GM23248 (cell line): ENCODE measurements at regions not wholly inside any gene's neighbourhood (a gene's known extent, or its start where the extent isn't known, plus 50 kb on each side); places are given as distances from the start of the nearest gene placed in this dataset.
"Not testable (repeated sequence)": the region's sequence is repeated elsewhere in the genome, so short reads cannot be mapped to it uniquely, and the experiment has no call there.

Experiments
- DNase-seq: peaks from one replicate; pipeline ENCODE4 v3.0.0-alpha.2; 2015
- H2AFZ ChIP-seq: fragments of 200-600 bp; sonication (generic); 2 replicates; pipeline ENCODE4 v1.6.1; 2016; ENCODE audit warnings: antibody characterized with exemption
- H3F3A ChIP-seq: fragments of 200-600 bp; sonication (generic); 2 replicates; pipeline ENCODE4 v1.6.1; 2016; ENCODE audit warnings: mild to moderate bottlenecking, antibody characterized with exemption, mixed run types; ENCODE audit not compliant: insufficient read depth
- H3K27ac ChIP-seq: fragments of 200-600 bp; sonication (generic); 2 replicates; pipeline ENCODE4 v1.5.1; 2016; ENCODE audit warnings: mild to moderate bottlenecking
- H3K27me3 ChIP-seq: fragments of 200-600 bp; sonication (generic); replicated peaks from 2 replicates; pipeline ENCODE4 v1.6.1; 2016; ENCODE audit warnings: mild to moderate bottlenecking; ENCODE audit not compliant: insufficient read depth
- H3K36me3 ChIP-seq: fragments of 200-600 bp; sonication (generic); 2 replicates; pipeline ENCODE4 v1.6.1; 2016; ENCODE audit warnings: low read depth, mild to moderate bottlenecking
- H3K4me1 ChIP-seq: fragments of 200-600 bp; sonication (generic); 2 replicates; pipeline ENCODE4 v1.6.1; 2016; ENCODE audit warnings: mild to moderate bottlenecking; ENCODE audit not compliant: insufficient read depth
- H3K4me2 ChIP-seq: fragments of 200-600 bp; sonication (generic); one replicate; pipeline ENCODE4 v1.6.1; 2016; ENCODE audit warnings: mild to moderate bottlenecking; ENCODE audit not compliant: unreplicated experiment
- H3K4me3 ChIP-seq: fragments of 200-600 bp; sonication (generic); 2 replicates; pipeline ENCODE4 v1.5.1; 2016; ENCODE audit warnings: mild to moderate bottlenecking
- H3K79me2 ChIP-seq: fragments of 200-600 bp; sonication (generic); 2 replicates; pipeline ENCODE4 v1.6.1; 2016; ENCODE audit warnings: mild to moderate bottlenecking; ENCODE audit not compliant: insufficient read depth
- H3K9ac ChIP-seq: fragments of 200-600 bp; sonication (generic); 2 replicates; pipeline ENCODE4 v1.6.1; 2016; ENCODE audit warnings: mild to moderate bottlenecking
- H3K9me2 ChIP-seq: fragments of 200-600 bp; sonication (generic); 2 replicates; pipeline ENCODE4 v1.6.1; 2016; ENCODE audit warnings: mixed run types, mild to moderate bottlenecking, moderate library complexity; ENCODE audit not compliant: insufficient read depth
- H3K9me3 ChIP-seq: fragments of 200-600 bp; sonication (generic); one replicate; pipeline ENCODE4 v1.6.1; 2017; ENCODE audit warnings: low read depth
- H4K20me1 ChIP-seq: fragments of 200-600 bp; sonication (generic); 2 replicates; pipeline ENCODE4 v1.6.0; 2016; ENCODE audit not compliant: insufficient read depth
- EZH2 ChIP-seq: fragments of 200-600 bp; sonication (generic); IDR thresholded peaks from 2 replicates; pipeline ENCODE4 v1.6.1; 2018; ENCODE audit warnings: antibody characterized with exemption, mild to moderate bottlenecking; ENCODE audit not compliant: insufficient read depth, poor library complexity, severe bottlenecking
- EZH2phosphoT487 ChIP-seq: fragments of 200-600 bp; sonication (generic); IDR thresholded peaks from 2 replicates; pipeline ENCODE4 v1.6.1; 2018; ENCODE audit warnings: antibody characterized with exemption, moderate library complexity, mild to moderate bottlenecking, low read depth; ENCODE audit not compliant: insufficient read depth
- WGBS, 2 experiments: methylation state at CpG; one replicate each; pipeline ENCODE4 v1.1.6; 2015 to 2017; ENCODE audit warnings: low lambda C conversion rate in 2 of 2, low coverage in 1 of 2; ENCODE audit errors: missing lambda C conversion rate in 2 of 2; 5-methylcytosine and 5-hydroxymethylcytosine counted together
- in situ Hi-C: fragments of 300-500 bp; cut with MboI; formaldehyde crosslinking; loops from 2 replicates; pipeline ENCODE4 v1.15.0; 2020

- in situ Hi-C loops: no loop called here
- H3K9ac ChIP-seq: no peak overlapping the region
- no peak for DNase-seq
- no peaks in the 10 kb centered on the region for H3K27me3 ChIP-seq
- H3K79me2 ChIP-seq: no peaks in the 10 kb centered on the region
- no peak overlapping the region for H3K27ac ChIP-seq
- no peak overlapping the region for H3K4me2 ChIP-seq
- H2AFZ ChIP-seq: no peak overlapping the region
- no peaks in the 10 kb centered on the region for H3K4me1 ChIP-seq
- no peaks in the 10 kb centered on the region for H4K20me1 ChIP-seq
- H3K9me3 ChIP-seq: no peaks in the 10 kb centered on the region
- no peak overlapping the region for H3K4me3 ChIP-seq
- no peaks in the 10 kb centered on the region for H3K36me3 ChIP-seq
- TF ChIP-seq EZH2phosphoT487 (no peak), EZH2 (no peak)
- H3K9me2 ChIP-seq: no peaks in the 10 kb centered on the region
- no peaks in the 10 kb centered on the region for H3F3A ChIP-seq
- WGBS, 2 experiments: 5 to 8% methylated on average over 2 of the region's 2 CpGs
Measured at GRCh38 chr5:26495437-26495836, 542.9 kb downstream of the CDH9 start.

- Histone ChIP-seq H3K27me3 (no peaks in the 10 kb centered on the region), H3K79me2 (no peaks in the 10 kb centered on the region), H3K9me2 (no peaks in the 10 kb centered on the region), H4K20me1 (no peaks in the 10 kb centered on the region), H3K36me3 (no peaks in the 10 kb centered on the region), H3K9ac (no peak overlapping the region), H3K4me1 (no peaks in the 10 kb centered on the region), H3F3A (no peaks in the 10 kb centered on the region), H2AFZ (no peak overlapping the region), H3K27ac (no peak overlapping the region), H3K4me3 (no peak overlapping the region), H3K4me2 (no peak overlapping the region), H3K9me3 (no peaks in the 10 kb centered on the region)
- no peak for DNase-seq
- in situ Hi-C loops: no loop called here
- 23 to 24% methylated on average over 2 of the region's 2 CpGs for WGBS, 2 experiments
- TF ChIP-seq EZH2phosphoT487 (no peak), EZH2 (no peak)
Measured at GRCh38 chr5:26492906-26493459, 545.4 kb downstream of the CDH9 start.

GRCh38 chr5:26487553-26487952 lies 550.8 kb downstream of the CDH9 start:
- 27 to 38% methylated on average over 3 of the region's 3 CpGs for WGBS, 2 experiments
- Histone ChIP-seq H3K79me2 (no peaks in the 10 kb centered on the region), H3K4me2 (no peak overlapping the region), H3K9me2 (no peaks in the 10 kb centered on the region), H3K27ac (no peak overlapping the region), H3K4me1 (no peaks in the 10 kb centered on the region), H4K20me1 (no peaks in the 10 kb centered on the region), H3K4me3 (no peak overlapping the region), H3K27me3 (no peaks in the 10 kb centered on the region), H3K9ac (no peak overlapping the region), H3K36me3 (no peaks in the 10 kb centered on the region), H3F3A (no peaks in the 10 kb centered on the region), H2AFZ (no peak overlapping the region), H3K9me3 (no peaks in the 10 kb centered on the region)
- no peak for DNase-seq
- in situ Hi-C loops: no loop called here
- TF ChIP-seq EZH2phosphoT487: no peak

DNA sequence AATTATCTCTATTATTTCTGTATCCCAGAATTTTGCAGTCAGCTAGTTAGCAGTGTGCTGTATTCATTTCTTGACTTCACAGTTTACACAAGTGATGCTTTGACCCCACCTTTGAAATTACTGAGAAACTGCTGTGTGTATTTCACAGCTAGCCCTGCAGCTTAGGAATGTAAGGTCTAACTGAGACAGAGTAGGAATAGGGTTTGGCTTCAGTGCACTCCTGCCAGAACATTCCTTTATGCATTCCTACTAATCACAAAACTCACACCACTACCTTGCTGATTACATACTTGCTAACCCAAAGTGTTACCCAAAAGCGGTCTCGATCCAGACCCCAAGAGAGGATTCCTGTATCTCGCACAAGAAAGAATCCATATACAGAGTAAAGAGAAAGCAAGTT lies 551.8 kb downstream of the CDH9 start:
- Histone ChIP-seq H3K9ac (no peak overlapping the region), H3K36me3 (no peaks in the 10 kb centered on the region), H3K9me3 (no peaks in the 10 kb centered on the region), H3F3A (no peaks in the 10 kb centered on the region), H4K20me1 (no peaks in the 10 kb centered on the region), H2AFZ (no peak overlapping the region), H3K27me3 (no peaks in the 10 kb centered on the region), H3K4me1 (no peaks in the 10 kb centered on the region), H3K27ac (no peak overlapping the region), H3K79me2 (no peaks in the 10 kb centered on the region), H3K9me2 (no peaks in the 10 kb centered on the region), H3K4me2 (no peak overlapping the region), H3K4me3 (no peak overlapping the region)
- DNase-seq: no peak
- 42 to 52% methylated on average over 3 of the region's 3 CpGs for WGBS, 2 experiments
- TF ChIP-seq EZH2: no peak
- no peak for TF ChIP-seq EZH2phosphoT487
- in situ Hi-C loops: no loop called here

DNA sequence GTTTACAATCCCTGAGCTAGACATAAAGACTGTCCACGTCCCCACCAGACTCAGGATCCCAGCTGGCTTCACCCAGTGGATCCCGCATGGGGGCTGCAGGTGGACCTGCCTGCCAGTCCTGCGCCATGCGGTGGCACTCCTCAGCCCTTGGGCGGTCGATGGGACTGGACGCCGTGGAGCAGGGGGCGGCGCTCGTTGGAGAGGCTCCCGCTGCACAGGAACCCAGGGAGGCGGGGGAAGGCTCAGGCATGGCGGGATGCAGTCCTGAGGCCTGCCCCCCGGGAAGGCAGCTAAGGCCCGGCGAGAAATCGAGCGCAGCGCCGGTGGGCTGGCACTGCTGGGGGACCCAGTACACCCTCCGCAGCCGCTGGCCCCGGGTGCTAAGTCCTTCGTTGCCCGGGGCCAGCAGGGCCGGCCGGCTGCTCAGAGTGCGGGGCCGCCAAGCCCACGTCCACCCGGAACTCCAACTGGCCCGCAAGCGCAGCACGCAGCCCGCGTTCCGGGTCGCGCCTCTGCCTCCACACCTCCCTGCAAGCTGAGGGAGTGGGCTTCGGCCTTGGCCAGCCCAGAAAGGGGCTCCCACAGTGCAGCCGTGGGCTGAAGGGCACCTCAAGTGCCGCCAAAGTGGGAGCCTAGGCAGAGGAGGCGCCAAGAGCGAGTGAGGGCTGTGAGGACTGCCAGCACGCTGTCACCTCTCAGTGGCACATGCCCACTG lies 553.1 kb downstream of the CDH9 start:
- H3K9me2 ChIP-seq, H3K4me1 ChIP-seq, H3K36me3 ChIP-seq, H3K27ac ChIP-seq, H2AFZ ChIP-seq, H3K4me2 ChIP-seq, in situ Hi-C loops, DNase-seq, H3K27me3 ChIP-seq, H3K79me2 ChIP-seq, H3K9ac ChIP-seq, H4K20me1 ChIP-seq, H3K9me3 ChIP-seq, H3K4me3 ChIP-seq, H3F3A ChIP-seq: not testable (repeated sequence)
- 73 to 77% methylated on average over 36 to 43 of the region's 46 CpGs for WGBS, 2 experiments
